Cardiac fibroblast (primary cell): ENCODE measurements at regions not wholly inside any gene's neighbourhood (a gene's known extent, or its start where the extent isn't known, plus 50 kb on each side); places are given as distances from the start of the nearest gene placed in this dataset.
A peak's percentile ranks its signal among the peaks of the same experiment; 100 is the strongest.
"Not testable (repeated sequence)": the region's sequence is repeated elsewhere in the genome, so short reads cannot be mapped to it uniquely, and the experiment has no call there.

Experiments used
- DNase-seq, 2 donors: peaks; one replicate each; pipeline versions ENCODE4 v3.0.0 to v3.0.0-alpha.2; 2010; ENCODE audit warnings: low read depth in 2 of 2
- H3K4me3 ChIP-seq, 2 donors: replicated peaks in 1 of 2; 1 replicate in 1 of 2; 2 replicates in 1 of 2; pipeline ENCODE4 v1.5.1; 2011; ENCODE audit warnings: low read depth in 2 of 2, low read length in 2 of 2, mild to moderate bottlenecking in 2 of 2, moderate library complexity in 1 of 2
- CTCF ChIP-seq: IDR thresholded peaks from one replicate; pipeline ENCODE4 v1.5.1; 2011; ENCODE audit warnings: low read depth, mild to moderate bottlenecking, low read length, inconsistent platforms

- no peak for DNase-seq
- no peak overlapping the region for H3K4me3 ChIP-seq
- no peak for TF ChIP-seq CTCF
Measured at GRCh38 chr12:91249518-91250272, 67.1 kb upstream of the DCN start.

GRCh38 chr12:91249054-91249453 lies 66.4 kb upstream of the DCN start:
- H3K4me3 ChIP-seq = no peak overlapping the region
- peak; percentile 48 to 72 for DNase-seq
- TF ChIP-seq CTCF = no peak

GRCh38 chr12:91243177-91243576 lies 60.6 kb upstream of the DCN start:
- DNase-seq = peak; percentile 56 to 62
- TF ChIP-seq CTCF = peak; percentile 76
- not testable (repeated sequence) for H3K4me3 ChIP-seq

- no peak overlapping the region for H3K4me3 ChIP-seq
- no peak for TF ChIP-seq CTCF
- DNase-seq = no peak
Measured at GRCh38 chr12:91241756-91242155, 59.1 kb upstream of the DCN start.

GRCh38 chr12:91240386-91241095 lies 57.9 kb upstream of the DCN start:
- no peak for TF ChIP-seq CTCF
- no peak for DNase-seq
- no peak overlapping the region for H3K4me3 ChIP-seq

- H3K4me3 ChIP-seq = no peak overlapping the region
- peak in 1 of 2 donors; percentile 52 for DNase-seq
- no peak for TF ChIP-seq CTCF
Measured at GRCh38 chr12:91239481-91239880, 56.9 kb upstream of the DCN start.
